Lung (tissue), 11 donors: ENCODE measurements at regions not wholly inside any gene's neighbourhood (a gene's known extent, or its start where the extent isn't known, plus 50 kb on each side); places are given as distances from the start of the nearest gene placed in this dataset.

ENCODE experiments used
- ATAC-seq: fragments of 200-7000 bp; cut with Tn5 transposase; one replicate; pipeline ENCODE4 v1.9.1; 2020; ENCODE audit warnings: moderate number of reproducible peaks; ENCODE audit not compliant: insufficient read depth, low FRiP score
- DNase-seq, 3 donors: peaks; one replicate each; pipeline ENCODE4 v3.0.0-alpha.2; 2013 to 2017
- H3K27ac ChIP-seq, 2 donors: one replicate each; pipeline ENCODE4 v1.5.1; 2013; ENCODE audit warnings: mild to moderate bottlenecking in 2 of 2, moderate library complexity in 2 of 2, control low read depth in 1 of 2, inconsistent platforms in 1 of 2, low read depth in 1 of 2, low read length in 1 of 2
- H3K27me3 ChIP-seq, 3 donors: one replicate each; pipeline ENCODE4 v1.5.1; 2013; ENCODE audit warnings: low read length in 2 of 3; ENCODE audit not compliant: control insufficient read depth in 3 of 3, insufficient read depth in 3 of 3
- H3K36me3 ChIP-seq, 4 donors: one replicate each; pipeline ENCODE4 v1.5.1; 2013; ENCODE audit warnings: low read length in 4 of 4, mild to moderate bottlenecking in 1 of 4, moderate library complexity in 1 of 4; ENCODE audit not compliant: control insufficient read depth in 4 of 4, insufficient read depth in 4 of 4
- H3K4me1 ChIP-seq, 5 donors: one replicate each; pipeline ENCODE4 v1.5.1; 2013; ENCODE audit warnings: low read length in 5 of 5, mild to moderate bottlenecking in 2 of 5, moderate library complexity in 1 of 5; ENCODE audit not compliant: control insufficient read depth in 5 of 5, insufficient read depth in 5 of 5
- H3K4me3 ChIP-seq: one replicate; pipeline ENCODE4 v1.5.1; 2013; ENCODE audit warnings: mild to moderate bottlenecking, control low read depth, moderate library complexity
- H3K9ac ChIP-seq, 2 donors: one replicate each; pipeline ENCODE4 v1.5.1; 2013; ENCODE audit warnings: low read length in 2 of 2, control low read depth in 1 of 2; ENCODE audit not compliant: insufficient read depth in 1 of 2
- H3K9me3 ChIP-seq, 4 donors: one replicate each; pipeline ENCODE4 v1.5.1; 2013; ENCODE audit warnings: low read length in 3 of 4, mild to moderate bottlenecking in 1 of 4, moderate library complexity in 1 of 4; ENCODE audit not compliant: control insufficient read depth in 4 of 4, insufficient read depth in 3 of 4
- WGBS, 2 donors: extraction: QIAGEN DNeasy Blood & Tissue Kit; methylation state at CpG; one replicate each; pipeline ENCODE4 v1.1.7; 2013; 5-methylcytosine and 5-hydroxymethylcytosine counted together
- TF ChIP-seq, protein P1 (sequence below): IDR thresholded peaks from 2 replicates; pipeline ENCODE4 v1.5.1; 2012; ENCODE audit warnings: mild to moderate bottlenecking; ENCODE audit errors: control extremely low read depth, extremely low read depth
- donor health status: control.
- donor health status: control.
- donor health status: Bipolar disorder and iron deficiency.
- donor health status: healthy.
- donor health status: DM: yes; HTN: yes; CAD: no.

DNA sequence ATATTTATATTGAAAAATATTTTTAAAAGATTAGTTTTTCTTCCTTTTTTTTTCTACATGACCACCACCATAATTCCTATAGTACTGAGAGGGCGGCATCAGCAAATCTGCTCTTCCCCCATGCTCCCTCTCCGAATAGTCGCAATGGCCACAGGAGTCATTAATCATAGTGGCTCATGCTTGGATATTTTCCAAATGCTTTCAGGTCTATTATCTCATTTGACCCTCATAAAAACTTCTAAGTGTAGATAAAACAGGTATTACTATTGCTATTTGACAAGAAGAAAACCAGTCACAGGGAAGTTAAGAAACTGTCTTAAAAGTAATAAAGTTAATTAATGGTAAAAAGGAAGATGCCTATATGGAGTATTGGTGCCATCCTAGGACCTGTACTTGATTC is 440.7 kb downstream of the CMPK2 start:
- H3K4me1 ChIP-seq = no peaks in the 10 kb centered on the region
- ATAC-seq = no peak
- H3K36me3 ChIP-seq = no peaks in the 10 kb centered on the region
- H3K9ac ChIP-seq = no peak overlapping the region
- WGBS, 2 donors = 83 to 86% methylated on average over 3 of the region's 3 CpGs
- H3K4me3 ChIP-seq = no peak overlapping the region
- H3K27ac ChIP-seq = no peak overlapping the region
- H3K9me3 ChIP-seq = no peaks in the 10 kb centered on the region
- DNase-seq = no peak
- no peaks in the 10 kb centered on the region for H3K27me3 ChIP-seq
- TF ChIP-seq, protein P1, sequence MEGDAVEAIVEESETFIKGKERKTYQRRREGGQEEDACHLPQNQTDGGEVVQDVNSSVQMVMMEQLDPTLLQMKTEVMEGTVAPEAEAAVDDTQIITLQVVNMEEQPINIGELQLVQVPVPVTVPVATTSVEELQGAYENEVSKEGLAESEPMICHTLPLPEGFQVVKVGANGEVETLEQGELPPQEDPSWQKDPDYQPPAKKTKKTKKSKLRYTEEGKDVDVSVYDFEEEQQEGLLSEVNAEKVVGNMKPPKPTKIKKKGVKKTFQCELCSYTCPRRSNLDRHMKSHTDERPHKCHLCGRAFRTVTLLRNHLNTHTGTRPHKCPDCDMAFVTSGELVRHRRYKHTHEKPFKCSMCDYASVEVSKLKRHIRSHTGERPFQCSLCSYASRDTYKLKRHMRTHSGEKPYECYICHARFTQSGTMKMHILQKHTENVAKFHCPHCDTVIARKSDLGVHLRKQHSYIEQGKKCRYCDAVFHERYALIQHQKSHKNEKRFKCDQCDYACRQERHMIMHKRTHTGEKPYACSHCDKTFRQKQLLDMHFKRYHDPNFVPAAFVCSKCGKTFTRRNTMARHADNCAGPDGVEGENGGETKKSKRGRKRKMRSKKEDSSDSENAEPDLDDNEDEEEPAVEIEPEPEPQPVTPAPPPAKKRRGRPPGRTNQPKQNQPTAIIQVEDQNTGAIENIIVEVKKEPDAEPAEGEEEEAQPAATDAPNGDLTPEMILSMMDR = no peak

DNA sequence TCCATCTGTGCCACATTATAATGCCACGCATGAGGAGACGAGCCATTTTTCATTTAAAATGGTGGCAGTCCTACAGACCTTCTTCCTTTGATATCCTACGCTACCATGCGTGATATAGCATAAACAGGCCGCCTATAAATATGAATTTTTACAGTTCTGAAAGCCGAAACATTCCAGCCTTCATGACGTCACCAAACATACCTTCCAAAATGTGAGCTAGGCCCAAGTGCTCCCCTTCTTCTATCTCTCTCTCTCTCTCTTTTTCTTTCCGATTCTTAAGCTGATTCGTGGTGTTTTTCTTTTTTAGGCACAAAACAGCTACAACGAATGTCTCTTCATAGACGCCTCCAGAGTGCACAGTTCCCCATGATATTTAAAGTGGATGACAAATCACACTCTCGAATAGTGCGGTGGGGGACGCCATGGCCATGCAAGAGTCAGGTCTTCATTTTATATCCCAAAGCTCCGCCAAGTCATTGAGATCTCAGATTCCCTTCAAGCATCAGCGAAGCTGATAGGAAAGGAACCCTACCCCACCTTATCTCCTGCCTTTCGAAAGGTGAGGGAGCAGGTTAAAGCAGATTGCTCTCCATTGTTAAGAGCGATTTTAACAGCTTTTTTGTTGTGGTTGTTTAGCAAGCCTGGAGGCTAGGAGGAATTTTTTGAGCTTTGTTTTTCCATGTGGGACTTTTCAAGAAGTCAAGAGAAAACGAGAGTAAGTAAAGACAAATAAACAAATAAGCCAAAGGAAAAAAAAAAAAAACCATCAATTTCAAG is 436.3 kb downstream of the CMPK2 start:
- H3K36me3 ChIP-seq = no peaks in the 10 kb centered on the region
- DNase-seq (no peak), ATAC-seq (no peak)
- no peak overlapping the region for H3K27ac ChIP-seq
- H3K9me3 ChIP-seq = peaks cover 0 to 3% (median 0%) of the 10 kb centered on the region in 4 donors
- TF ChIP-seq, protein P1 = no peak
- no peaks in the 10 kb centered on the region for H3K27me3 ChIP-seq
- H3K9ac ChIP-seq = no peak overlapping the region
- 87 to 89% methylated on average over 19 of the region's 19 CpGs for WGBS, 2 donors
- no peak overlapping the region for H3K4me3 ChIP-seq
- no peaks in the 10 kb centered on the region for H3K4me1 ChIP-seq

DNA sequence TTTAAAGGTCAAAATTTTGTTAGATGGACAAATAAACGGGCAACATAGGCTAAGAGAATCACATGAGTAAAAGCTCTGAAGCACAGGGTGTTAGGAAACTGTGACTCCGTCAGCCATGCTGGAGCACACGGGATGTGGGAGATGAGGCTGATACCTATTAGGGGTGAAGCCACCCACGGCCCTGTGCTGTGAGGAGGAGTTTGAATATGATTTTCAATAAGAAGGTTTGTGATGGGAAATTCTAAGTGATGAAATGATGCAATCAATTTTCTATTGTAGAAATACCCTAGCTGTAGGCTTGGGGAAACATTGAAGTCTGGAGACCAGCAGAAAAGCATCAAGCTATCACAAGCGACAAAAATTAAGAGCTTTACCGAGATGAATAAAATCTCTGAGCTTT is 431.3 kb downstream of the CMPK2 start:
- Histone ChIP-seq H3K4me1 (no peaks in the 10 kb centered on the region), H3K9ac (no peak overlapping the region), H3K27me3 (no peaks in the 10 kb centered on the region), H3K36me3 (no peaks in the 10 kb centered on the region), H3K9me3 (peaks cover 0 to 3% (median under 1%) of the 10 kb centered on the region in 4 donors), H3K4me3 (no peak overlapping the region), H3K27ac (no peak overlapping the region)
- WGBS, 2 donors = 91 to 93% methylated on average over 6 of the region's 6 CpGs
- TF ChIP-seq, protein P1 = no peak
- ATAC-seq = no peak
- DNase-seq = no peak
